Coronary artery (tissue), 2 donors: ENCODE measurements at regions not wholly inside any gene's neighbourhood (a gene's known extent, or its start where the extent isn't known, plus 50 kb on each side); places are given as distances from the start of the nearest gene placed in this dataset.

Experiments used
- DNase-seq: peaks from one replicate; pipeline ENCODE4 v3.0.0-alpha.2; 2017; ENCODE audit warnings: low spot score
- H3K27ac ChIP-seq, 2 donors: fragments of 200-600 bp; sonication (generic); one replicate each; pipeline ENCODE4 v1.5.1; 2016 to 2019
- H3K4me3 ChIP-seq: fragments of 200-600 bp; sonication (generic); 2 replicates; pipeline ENCODE4 v1.5.1; 2016; ENCODE audit warnings: mild to moderate bottlenecking, moderate library complexity
- CTCF ChIP-seq: fragments of 200-600 bp; sonication (generic); IDR thresholded peaks from one replicate; pipeline ENCODE4 v1.5.1; 2019; ENCODE audit warnings: antibody characterized with exemption

- no peak overlapping the region for H3K27ac ChIP-seq
- H3K4me3 ChIP-seq, result no peak overlapping the region
- DNase-seq, result no peak
- no peak for TF ChIP-seq CTCF
Measured at GRCh38 chr2:41911033-41911432, 136.8 kb upstream of the PKDCC start.

- TF ChIP-seq CTCF, result no peak
- Histone ChIP-seq H3K27ac (peak overlapping the region; percentile 13 to 77), H3K4me3 (no peak overlapping the region)
- peak; percentile 59 for DNase-seq
Measured at GRCh38 chr2:41912337-41912736, 135.5 kb upstream of the PKDCC start.

- TF ChIP-seq CTCF, result no peak
- Histone ChIP-seq H3K4me3 (no peak overlapping the region), H3K27ac (peak overlapping the region; percentile 13 to 77)
- DNase-seq, result peak; percentile 45
Measured at GRCh38 chr2:41912776-41913175, 135.0 kb upstream of the PKDCC start.

GRCh38 chr2:41913311-41913710, 134.5 kb upstream of the PKDCC start:
- no peak overlapping the region for H3K4me3 ChIP-seq
- H3K27ac ChIP-seq, result peak overlapping the region in 1 of 2 donors; percentile 77
- DNase-seq, result no peak
- TF ChIP-seq CTCF, result no peak

- peak; percentile 50 for DNase-seq
- Histone ChIP-seq H3K4me3 (no peak overlapping the region), H3K27ac (peak overlapping the region; percentile 16 to 77)
- TF ChIP-seq CTCF, result no peak
Measured at GRCh38 chr2:41913921-41914609, 133.8 kb upstream of the PKDCC start.

GRCh38 chr2:41914936-41915335, 132.9 kb upstream of the PKDCC start:
- Histone ChIP-seq H3K27ac (peak overlapping the region; percentile 16 to 77), H3K4me3 (no peak overlapping the region)
- no peak for DNase-seq
- TF ChIP-seq CTCF, result no peak

GRCh38 chr2:41916177-41916576, 131.6 kb upstream of the PKDCC start:
- no peak for TF ChIP-seq CTCF
- Histone ChIP-seq H3K27ac (no peak overlapping the region), H3K4me3 (no peak overlapping the region)
- no peak for DNase-seq
